Thoracic aorta (tissue), 2 donors: ENCODE measurements at regions not wholly inside any gene's neighbourhood (a gene's known extent, or its start where the extent isn't known, plus 50 kb on each side); places are given as distances from the start of the nearest gene placed in this dataset.

ENCODE experiments used
- ATAC-seq: fragments of 150-250 bp; one replicate; pipeline ENCODE4 v1.8.0; 2017; ENCODE audit warnings: low read depth; ENCODE audit not compliant: insufficient number of reproducible peaks, low FRiP score
- DNase-seq: peaks from one replicate; pipeline ENCODE4 v3.0.0-alpha.2; 2020; ENCODE audit warnings: low spot score
- H3K27ac ChIP-seq, 2 donors: fragments of 200-600 bp; sonication (generic); 1 replicate in 1 of 2; 2 replicates in 1 of 2; pipeline ENCODE4 v1.5.1; 2016; ENCODE audit warnings: mild to moderate bottlenecking in 2 of 2, moderate library complexity in 2 of 2
- H3K27me3 ChIP-seq: fragments of 200-600 bp; sonication (generic); replicated peaks from 2 replicates; pipeline ENCODE4 v1.6.0; 2016; ENCODE audit warnings: mild to moderate bottlenecking; ENCODE audit not compliant: insufficient read depth
- H3K36me3 ChIP-seq: fragments of 200-600 bp; sonication (generic); one replicate; pipeline ENCODE4 v1.5.1; 2016
- H3K4me1 ChIP-seq, 2 donors: fragments of 200-600 bp; sonication (generic); 1 replicate in 1 of 2; 2 replicates in 1 of 2; pipeline versions ENCODE4 v1.5.1 to v1.6.0; 2016; ENCODE audit warnings: low read depth in 2 of 2, mild to moderate bottlenecking in 1 of 2; ENCODE audit not compliant: control insufficient read depth in 1 of 2
- H3K4me3 ChIP-seq: fragments of 200-600 bp; sonication (generic); 2 replicates; pipeline ENCODE4 v1.5.1; 2016; ENCODE audit warnings: mild to moderate bottlenecking
- H3K9me3 ChIP-seq: fragments of 200-600 bp; sonication (generic); 2 replicates; pipeline ENCODE4 v1.5.1; 2016
- CTCF ChIP-seq: fragments of 200-600 bp; sonication (generic); IDR thresholded peaks from one replicate; pipeline ENCODE4 v1.5.1; 2019; ENCODE audit warnings: antibody characterized with exemption

GRCh38 chr15:88322461-88322860 lies 65.9 kb upstream of the NTRK3 start:
- no peaks in the 10 kb centered on the region for H3K27me3 ChIP-seq
- H3K36me3 ChIP-seq = no peaks in the 10 kb centered on the region
- H3K4me1 ChIP-seq = no peaks in the 10 kb centered on the region
- ATAC-seq = no peak
- no peak overlapping the region for H3K4me3 ChIP-seq
- no peaks in the 10 kb centered on the region for H3K9me3 ChIP-seq
- DNase-seq = no peak
- H3K27ac ChIP-seq = no peak overlapping the region
- no peak for TF ChIP-seq CTCF

GRCh38 chr15:88321271-88321670 lies 64.7 kb upstream of the NTRK3 start:
- Histone ChIP-seq H3K27ac (no peak overlapping the region), H3K4me1 (no peaks in the 10 kb centered on the region), H3K9me3 (no peaks in the 10 kb centered on the region), H3K27me3 (no peaks in the 10 kb centered on the region), H3K4me3 (no peak overlapping the region), H3K36me3 (no peaks in the 10 kb centered on the region)
- no peak for TF ChIP-seq CTCF
- DNase-seq (no peak), ATAC-seq (no peak)

GRCh38 chr15:88316586-88316985 lies 60.0 kb upstream of the NTRK3 start:
- Histone ChIP-seq H3K27ac (no peak overlapping the region), H3K9me3 (no peaks in the 10 kb centered on the region), H3K4me3 (no peak overlapping the region), H3K36me3 (no peaks in the 10 kb centered on the region), H3K27me3 (no peaks in the 10 kb centered on the region), H3K4me1 (no peaks in the 10 kb centered on the region)
- TF ChIP-seq CTCF = no peak
- no peak for ATAC-seq
- no peak for DNase-seq

- no peaks in the 10 kb centered on the region for H3K27me3 ChIP-seq
- ATAC-seq = no peak
- H3K27ac ChIP-seq = no peak overlapping the region
- H3K36me3 ChIP-seq = no peaks in the 10 kb centered on the region
- no peak overlapping the region for H3K4me3 ChIP-seq
- TF ChIP-seq CTCF = no peak
- H3K9me3 ChIP-seq = no peaks in the 10 kb centered on the region
- no peaks in the 10 kb centered on the region for H3K4me1 ChIP-seq
- no peak for DNase-seq
Measured at GRCh38 chr15:88315221-88315878, 58.8 kb upstream of the NTRK3 start.

GRCh38 chr15:88312941-88313579 lies 56.5 kb upstream of the NTRK3 start:
- TF ChIP-seq CTCF = no peak
- Histone ChIP-seq H3K9me3 (no peaks in the 10 kb centered on the region), H3K27ac (no peak overlapping the region), H3K27me3 (no peaks in the 10 kb centered on the region), H3K4me3 (no peak overlapping the region), H3K36me3 (no peaks in the 10 kb centered on the region), H3K4me1 (no peaks in the 10 kb centered on the region)
- no peak for ATAC-seq
- no peak for DNase-seq
